Pancreas (tissue), 10 donors: ENCODE measurements at regions not wholly inside any gene's neighbourhood (a gene's known extent, or its start where the extent isn't known, plus 50 kb on each side); places are given as distances from the start of the nearest gene placed in this dataset.

Experiments
- ATAC-seq, 4 donors: fragments of 200-7000 bp; cut with Tn5 transposase; one replicate each; pipeline versions ENCODE4 v1.8.0 to v1.9.1; 2020; ENCODE audit warnings: mild to moderate bottlenecking in 4 of 4, moderate library complexity in 4 of 4
- DNase-seq, 6 donors: peaks; one replicate each; pipeline ENCODE4 v3.0.0-alpha.2; 2020
- FAIRE-seq: peaks from 2 replicates; lab custom pipeline; 2012; peaks lifted over from hg19 to GRCh38; lab: Jason Lieb, UNC
- H3K27ac ChIP-seq, 4 donors: fragments of 200-600 bp; sonication (generic); 1 replicate in 3 of 4; 2 replicates in 1 of 4; pipeline versions ENCODE4 v1.5.0 to v1.8.0; 2020
- H3K27me3 ChIP-seq, 4 donors: fragments of 200-600 bp; one replicate each; pipeline ENCODE4 v1.8.0; 2021
- H3K36me3 ChIP-seq, 3 donors: fragments of 200-600 bp; sonication (generic) in 1 of 3; one replicate each; pipeline versions ENCODE4 v1.5.0 to v1.8.0; 2020 to 2021
- H3K4me1 ChIP-seq, 3 donors: fragments of 200-600 bp; one replicate each; pipeline ENCODE4 v1.8.0; 2021
- H3K4me3 ChIP-seq, 4 donors: fragments of 200-600 bp; sonication (generic) in 2 of 4; one replicate each; pipeline versions ENCODE4 v1.5.0 to v1.8.0; 2020 to 2021
- H3K9me3 ChIP-seq, 4 donors: fragments of 200-600 bp; one replicate each; pipeline ENCODE4 v1.8.0; 2021
- WGBS, 2 donors: extraction: QIAGEN DNeasy Blood & Tissue Kit; methylation state at CpG; one replicate each; pipeline ENCODE4 v1.1.7; 2013; 5-methylcytosine and 5-hydroxymethylcytosine counted together
- intact Hi-C, 3 donors: fragments of 100-400 bp; cut with DNase I; formaldehyde crosslinking; loops; one replicate each; pipeline versions ENCODE4 v1.11.1 to v1.14.2; 2022
- TF ChIP-seq, protein P1 (sequence below), 4 donors: fragments of 200-600 bp; sonication (generic) in 3 of 4; IDR thresholded peaks; one replicate each; pipeline versions ENCODE4 v1.5.0 to v1.8.0; 2021; ENCODE audit warnings: antibody characterized with exemption in 4 of 4
- donor health status: healthy with polysubstance abuse.
- donor health status: DM: no; HTN: no; CAD: no; lungs with moderate emphysema.
- donor health status: DM: no; HTN: no; CAD: no.
- donor health status: control.
- donor health status: control.
- donor health status: Bipolar disorder and iron deficiency.
- donor health status: DM: yes; HTN: yes; CAD: no.
- donor health status: DM: no; HTN: no; CAD: no.
- donor health status: DM: no; HTN: no; CAD: no.
- donor health status: DM: yes; HTN: yes; CAD: no.

GRCh38 chr2:138234265-138234664 is 267.3 kb upstream of the SPOPL start:
- no peak for ATAC-seq
- 81 to 87% methylated on average over 2 of the region's 2 CpGs for WGBS, 2 donors

DNA sequence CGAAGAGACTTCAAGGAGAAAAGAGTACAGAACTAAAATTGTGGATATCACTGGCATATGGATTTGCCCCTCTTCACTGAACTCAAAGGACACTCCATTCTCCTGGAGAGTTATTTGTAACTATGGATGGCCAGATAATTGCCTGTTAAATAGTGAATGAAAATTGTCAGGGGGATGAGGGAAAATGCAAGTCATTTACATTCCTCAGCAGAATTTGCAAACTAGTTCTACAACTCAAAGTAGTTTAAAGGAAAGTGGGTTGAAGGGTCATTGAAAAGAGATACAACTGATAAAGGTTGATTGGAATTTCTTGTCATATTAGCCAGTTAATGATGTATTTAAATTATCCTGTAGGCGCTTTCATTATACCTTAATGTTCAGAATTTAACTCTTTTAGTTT is 266.5 kb upstream of the SPOPL start:
- no peak for DNase-seq
- TF ChIP-seq, protein P1, sequence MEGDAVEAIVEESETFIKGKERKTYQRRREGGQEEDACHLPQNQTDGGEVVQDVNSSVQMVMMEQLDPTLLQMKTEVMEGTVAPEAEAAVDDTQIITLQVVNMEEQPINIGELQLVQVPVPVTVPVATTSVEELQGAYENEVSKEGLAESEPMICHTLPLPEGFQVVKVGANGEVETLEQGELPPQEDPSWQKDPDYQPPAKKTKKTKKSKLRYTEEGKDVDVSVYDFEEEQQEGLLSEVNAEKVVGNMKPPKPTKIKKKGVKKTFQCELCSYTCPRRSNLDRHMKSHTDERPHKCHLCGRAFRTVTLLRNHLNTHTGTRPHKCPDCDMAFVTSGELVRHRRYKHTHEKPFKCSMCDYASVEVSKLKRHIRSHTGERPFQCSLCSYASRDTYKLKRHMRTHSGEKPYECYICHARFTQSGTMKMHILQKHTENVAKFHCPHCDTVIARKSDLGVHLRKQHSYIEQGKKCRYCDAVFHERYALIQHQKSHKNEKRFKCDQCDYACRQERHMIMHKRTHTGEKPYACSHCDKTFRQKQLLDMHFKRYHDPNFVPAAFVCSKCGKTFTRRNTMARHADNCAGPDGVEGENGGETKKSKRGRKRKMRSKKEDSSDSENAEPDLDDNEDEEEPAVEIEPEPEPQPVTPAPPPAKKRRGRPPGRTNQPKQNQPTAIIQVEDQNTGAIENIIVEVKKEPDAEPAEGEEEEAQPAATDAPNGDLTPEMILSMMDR (IDR thresholded peaks at IDR 0.05), result no peak
- H3K9me3 ChIP-seq, result no peaks in the 10 kb centered on the region
- H3K36me3 ChIP-seq, result no peaks in the 10 kb centered on the region
- no peak for FAIRE-seq
- intact Hi-C loops, result no loop called here
- no peak for ATAC-seq
- H3K4me3 ChIP-seq, result no peak overlapping the region
- 94 to 95% methylated on average over 2 of the region's 2 CpGs for WGBS, 2 donors
- no peaks in the 10 kb centered on the region for H3K27me3 ChIP-seq
- no peaks in the 10 kb centered on the region for H3K4me1 ChIP-seq
- no peak overlapping the region for H3K27ac ChIP-seq

More at GRCh38 chr2:138234265-138234664, 267.3 kb upstream of the SPOPL start:
- Histone ChIP-seq H3K4me3 (no peak overlapping the region), H3K36me3 (no peaks in the 10 kb centered on the region), H3K9me3 (no peaks in the 10 kb centered on the region), H3K4me1 (no peaks in the 10 kb centered on the region), H3K27me3 (no peaks in the 10 kb centered on the region), H3K27ac (no peak overlapping the region)
- FAIRE-seq (no peak), DNase-seq (no peak)
- intact Hi-C loops, result no loop called here
- TF ChIP-seq, protein P1 (IDR thresholded peaks at IDR 0.05), result no peak

- no peak overlapping the region for H3K4me3 ChIP-seq
- no peaks in the 10 kb centered on the region for H3K4me1 ChIP-seq
- intact Hi-C loops, result no loop called here
- FAIRE-seq (no peak), DNase-seq (no peak), ATAC-seq (no peak)
- H3K27me3 ChIP-seq, result no peaks in the 10 kb centered on the region
- no peaks in the 10 kb centered on the region for H3K9me3 ChIP-seq
- no peak overlapping the region for H3K27ac ChIP-seq
- TF ChIP-seq, protein P1 (IDR thresholded peaks at IDR 0.05), result no peak
- no peaks in the 10 kb centered on the region for H3K36me3 ChIP-seq
- 92 to 100% methylated on average over 6 of the region's 6 CpGs for WGBS, 2 donors
Observed at GRCh38 chr2:138236142-138236541, 265.4 kb upstream of the SPOPL start.

GRCh38 chr2:138237667-138238384 is 263.7 kb upstream of the SPOPL start:
- Histone ChIP-seq H3K4me1 (no peaks in the 10 kb centered on the region), H3K9me3 (no peaks in the 10 kb centered on the region), H3K27me3 (no peaks in the 10 kb centered on the region), H3K36me3 (no peaks in the 10 kb centered on the region), H3K27ac (no peak overlapping the region), H3K4me3 (no peak overlapping the region)
- intact Hi-C loops, result no loop called here
- TF ChIP-seq, protein P1 (IDR thresholded peaks at IDR 0.05), result no peak
- DNase-seq (no peak), FAIRE-seq (no peak), ATAC-seq (no peak)
- 45 to 46% methylated on average over 5 of the region's 5 CpGs for WGBS, 2 donors

GRCh38 chr2:138238908-138239307 is 262.7 kb upstream of the SPOPL start:
- intact Hi-C loops, result no loop called here
- Histone ChIP-seq H3K27ac (no peak overlapping the region), H3K36me3 (no peaks in the 10 kb centered on the region), H3K4me1 (no peaks in the 10 kb centered on the region), H3K27me3 (no peaks in the 10 kb centered on the region), H3K9me3 (no peaks in the 10 kb centered on the region), H3K4me3 (no peak overlapping the region)
- no peak for FAIRE-seq
- TF ChIP-seq, protein P1 (IDR thresholded peaks at IDR 0.05), result no peak
- DNase-seq, result no peak
- no peak for ATAC-seq
